Esophagus squamous epithelium (tissue), 5 donors: ENCODE measurements at regions not wholly inside any gene's neighbourhood (a gene's known extent, or its start where the extent isn't known, plus 50 kb on each side); places are given as distances from the start of the nearest gene placed in this dataset.

ENCODE experiments used
- DNase-seq: peaks from one replicate; lab custom pipeline; 2025; lab: John Stamatoyannopoulos, UW
- H3K27ac ChIP-seq, 4 donors: fragments of 200-600 bp; sonication (generic); one replicate each; pipeline ENCODE4 v1.5.1; 2016 to 2019; ENCODE audit warnings: mild to moderate bottlenecking in 1 of 4
- H3K27me3 ChIP-seq, 4 donors: fragments of 200-600 bp; sonication (generic); 1 replicate in 3 of 4; 2 replicates in 1 of 4; pipeline versions ENCODE4 v1.5.1 to v1.6.0; 2017 to 2021; ENCODE audit warnings: antibody characterized with exemption in 1 of 4
- H3K36me3 ChIP-seq, 3 donors: fragments of 200-600 bp; sonication (generic); one replicate each; pipeline ENCODE4 v1.5.1; 2016 to 2019
- H3K4me1 ChIP-seq, 3 donors: fragments of 200-600 bp; sonication (generic); one replicate each; pipeline ENCODE4 v1.5.1; 2017 to 2019
- H3K4me3 ChIP-seq, 4 donors: fragments of 200-600 bp; sonication (generic); 1 replicate in 3 of 4; 2 replicates in 1 of 4; pipeline ENCODE4 v1.5.1; 2016 to 2019; ENCODE audit warnings: mild to moderate bottlenecking in 2 of 4, moderate library complexity in 1 of 4
- H3K9me3 ChIP-seq, 3 donors: fragments of 200-600 bp; sonication (generic); one replicate each; pipeline ENCODE4 v1.5.1; 2016 to 2019
- POLR2A ChIP-seq, 4 donors: fragments of 450-650 bp; IDR thresholded peaks; one replicate each; pipeline ENCODE4 v1.6.1; 2017; ENCODE audit warnings: antibody characterized with exemption in 4 of 4, mild to moderate bottlenecking in 4 of 4, moderate library complexity in 3 of 4
- WGBS, 2 donors: methylation state at CpG; one replicate each; pipeline ENCODE4 v1.1.5; 2018; 5-methylcytosine and 5-hydroxymethylcytosine counted together
- intact Hi-C: fragments of 100-400 bp; cut with DNase I; formaldehyde crosslinking; loops from one replicate; pipeline ENCODE4 v1.15.0; 2022
- TF ChIP-seq, protein P1 (sequence below), 6 experiments: fragments of 450-650 bp in 4 of 6; fragments of 200-600 bp in 2 of 6; sonication (generic) in 2 of 6; IDR thresholded peaks; one replicate each; pipeline ENCODE4 v1.5.1; 2016 to 2019; ENCODE audit warnings: antibody characterized with exemption in 6 of 6, mild to moderate bottlenecking in 4 of 6, moderate library complexity in 4 of 6
- donor health status: DM: yes; HTN: yes; CAD: no.

DNA sequence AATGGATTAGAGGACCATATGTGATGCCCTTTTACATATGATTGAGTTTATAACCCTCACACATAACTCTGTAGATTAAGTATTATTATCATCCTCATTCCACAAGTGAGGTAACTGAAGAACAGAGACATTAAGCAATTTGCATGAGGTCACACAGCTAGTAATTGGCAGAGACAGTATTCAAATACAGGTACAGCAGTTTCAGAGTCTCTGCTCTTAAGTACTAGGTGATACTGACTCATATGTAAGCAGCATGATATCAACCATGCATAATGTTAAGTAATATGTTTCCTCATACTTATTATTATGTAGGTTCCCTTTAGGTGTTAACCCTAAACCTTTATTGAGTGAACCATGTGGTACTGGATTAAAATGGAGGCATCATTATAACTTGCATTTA is 1562.4 kb upstream of the RAG2 start:
- H3K27me3 ChIP-seq: no peaks in the 10 kb centered on the region
- DNase-seq: no peak
- TF ChIP-seq POLR2A (IDR thresholded peaks at IDR 0.05): no peak
- TF ChIP-seq, protein P1, sequence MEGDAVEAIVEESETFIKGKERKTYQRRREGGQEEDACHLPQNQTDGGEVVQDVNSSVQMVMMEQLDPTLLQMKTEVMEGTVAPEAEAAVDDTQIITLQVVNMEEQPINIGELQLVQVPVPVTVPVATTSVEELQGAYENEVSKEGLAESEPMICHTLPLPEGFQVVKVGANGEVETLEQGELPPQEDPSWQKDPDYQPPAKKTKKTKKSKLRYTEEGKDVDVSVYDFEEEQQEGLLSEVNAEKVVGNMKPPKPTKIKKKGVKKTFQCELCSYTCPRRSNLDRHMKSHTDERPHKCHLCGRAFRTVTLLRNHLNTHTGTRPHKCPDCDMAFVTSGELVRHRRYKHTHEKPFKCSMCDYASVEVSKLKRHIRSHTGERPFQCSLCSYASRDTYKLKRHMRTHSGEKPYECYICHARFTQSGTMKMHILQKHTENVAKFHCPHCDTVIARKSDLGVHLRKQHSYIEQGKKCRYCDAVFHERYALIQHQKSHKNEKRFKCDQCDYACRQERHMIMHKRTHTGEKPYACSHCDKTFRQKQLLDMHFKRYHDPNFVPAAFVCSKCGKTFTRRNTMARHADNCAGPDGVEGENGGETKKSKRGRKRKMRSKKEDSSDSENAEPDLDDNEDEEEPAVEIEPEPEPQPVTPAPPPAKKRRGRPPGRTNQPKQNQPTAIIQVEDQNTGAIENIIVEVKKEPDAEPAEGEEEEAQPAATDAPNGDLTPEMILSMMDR (IDR thresholded peaks at IDR 0.05): no peak
- intact Hi-C loops: no loop called here
- H3K9me3 ChIP-seq: no peaks in the 10 kb centered on the region
- no peak overlapping the region for H3K27ac ChIP-seq
- H3K4me3 ChIP-seq: no peak overlapping the region
- H3K4me1 ChIP-seq: no peaks in the 10 kb centered on the region
- H3K36me3 ChIP-seq: no peaks in the 10 kb centered on the region

DNA sequence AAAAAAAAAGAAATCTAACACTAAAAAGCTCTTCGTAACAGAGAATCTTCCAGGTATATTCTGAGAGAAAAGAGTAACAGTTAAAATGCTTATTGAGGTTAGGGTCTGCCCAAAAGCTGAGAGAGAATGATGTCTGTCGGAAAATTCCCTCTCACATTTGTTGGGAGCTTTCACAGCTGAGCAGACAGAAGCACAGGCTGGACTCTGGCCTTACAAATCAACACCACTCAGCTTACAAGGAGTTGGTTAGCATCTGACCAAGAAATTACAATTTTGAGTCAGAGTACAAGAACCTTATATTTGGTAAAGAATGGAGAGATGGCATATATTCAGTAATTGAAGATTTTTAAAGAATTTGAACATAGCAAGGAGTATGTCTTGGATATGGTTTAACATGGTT is 1561.0 kb upstream of the RAG2 start:
- H3K4me1 ChIP-seq: no peaks in the 10 kb centered on the region
- no peak for DNase-seq
- H3K36me3 ChIP-seq: no peaks in the 10 kb centered on the region
- H3K4me3 ChIP-seq: no peak overlapping the region
- H3K27ac ChIP-seq: no peak overlapping the region
- WGBS, 2 donors: 57 to 72% methylated on average over 2 of the region's 2 CpGs
- intact Hi-C loops: no loop called here
- no peaks in the 10 kb centered on the region for H3K27me3 ChIP-seq
- no peaks in the 10 kb centered on the region for H3K9me3 ChIP-seq
- TF ChIP-seq POLR2A (IDR thresholded peaks at IDR 0.05): no peak
- TF ChIP-seq, protein P1 (IDR thresholded peaks at IDR 0.05): no peak

DNA sequence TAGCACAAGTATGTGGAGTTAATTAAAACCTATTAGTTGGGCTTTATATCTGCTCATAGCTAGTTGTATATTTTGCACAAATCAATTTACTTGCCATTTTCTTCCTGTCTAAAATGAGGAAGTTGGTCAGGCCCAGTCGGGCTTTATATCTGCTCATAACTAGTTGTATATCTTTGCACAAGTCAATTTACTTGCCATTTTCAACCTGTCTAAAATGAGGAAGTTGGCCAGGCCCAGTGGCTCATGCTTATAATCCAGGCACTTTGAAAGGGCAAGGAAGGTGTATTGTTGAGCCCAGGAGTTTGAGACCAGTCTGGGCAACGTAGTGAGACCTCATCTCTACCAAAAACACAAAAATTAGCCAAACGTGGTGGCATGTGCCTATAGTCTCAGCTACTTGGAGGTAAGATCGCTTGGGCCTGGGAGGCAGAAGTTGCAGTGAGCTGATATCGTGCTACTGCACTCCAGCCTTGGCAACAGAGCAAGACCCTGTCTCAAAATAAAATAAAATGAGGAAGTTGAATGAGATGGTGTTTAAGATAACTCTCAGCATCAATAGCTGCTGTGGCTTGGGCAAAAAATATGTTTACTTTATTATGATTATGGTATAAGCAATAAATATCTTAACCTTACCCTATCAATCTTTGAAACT is 1558.6 kb upstream of the RAG2 start:
- intact Hi-C loops: no loop called here

DNA sequence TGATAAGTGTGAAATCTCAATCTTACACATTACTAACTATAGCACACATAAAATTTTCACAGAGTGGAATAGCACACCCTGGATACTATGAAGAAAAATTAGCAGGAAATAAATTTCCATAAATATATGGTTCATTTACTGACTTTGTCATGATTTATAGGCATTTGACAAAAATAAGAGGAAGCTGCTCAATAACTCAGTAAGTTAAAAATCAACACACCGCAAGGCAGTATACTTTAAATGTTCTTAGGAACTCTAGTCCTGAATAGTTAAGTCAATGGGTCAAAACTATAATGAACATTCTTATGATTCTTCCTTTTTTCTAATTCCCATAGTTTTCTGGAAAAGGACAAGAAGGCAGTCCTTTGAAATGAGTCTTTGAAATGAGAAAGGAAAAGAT is 1557.8 kb upstream of the RAG2 start:
- intact Hi-C loops: no loop called here
- Histone ChIP-seq H3K9me3 (no peaks in the 10 kb centered on the region), H3K4me1 (no peaks in the 10 kb centered on the region), H3K27ac (no peak overlapping the region), H3K4me3 (no peak overlapping the region), H3K36me3 (no peaks in the 10 kb centered on the region), H3K27me3 (no peaks in the 10 kb centered on the region)
- no peak for DNase-seq
- 73 to 83% methylated on average over 1 of the region's 1 CpG for WGBS, 2 donors
- TF ChIP-seq, protein P1 (IDR thresholded peaks at IDR 0.05): no peak
- TF ChIP-seq POLR2A (IDR thresholded peaks at IDR 0.05): no peak

More for the DNA sequence above, 1558.6 kb upstream of the RAG2 start:
- 40 to 53% methylated on average over 5 of the region's 5 CpGs for WGBS, 2 donors
- TF ChIP-seq, protein P1 (IDR thresholded peaks at IDR 0.05): no peak
- TF ChIP-seq POLR2A (IDR thresholded peaks at IDR 0.05): no peak
- H3K27me3 ChIP-seq: no peaks in the 10 kb centered on the region
- no peaks in the 10 kb centered on the region for H3K4me1 ChIP-seq
- no peak for DNase-seq
- H3K4me3 ChIP-seq: no peak overlapping the region
- H3K9me3 ChIP-seq: no peaks in the 10 kb centered on the region
- H3K36me3 ChIP-seq: no peaks in the 10 kb centered on the region
- H3K27ac ChIP-seq: no peak overlapping the region

DNA sequence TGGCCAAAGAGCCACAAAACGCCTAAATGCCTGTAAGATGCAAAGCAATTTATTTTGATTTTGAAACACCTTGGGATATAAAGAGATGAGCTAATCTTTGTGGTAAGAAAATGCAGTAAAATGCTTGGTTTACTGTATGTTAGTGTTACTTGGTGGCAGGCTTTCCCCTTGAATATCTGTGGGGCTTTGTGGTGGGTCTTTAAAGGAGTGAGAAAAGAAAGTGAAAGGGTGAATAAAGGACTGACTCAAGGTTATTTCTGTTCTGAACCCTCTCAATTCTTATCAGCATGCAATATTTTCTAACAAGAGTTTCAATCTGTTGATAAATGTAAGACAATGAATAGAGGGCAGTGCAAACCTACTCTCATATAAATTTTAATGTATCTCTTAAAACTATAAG is 1555.9 kb upstream of the RAG2 start:
- no peak overlapping the region for H3K4me3 ChIP-seq
- WGBS, 2 donors: 54 to 55% methylated on average over 1 of the region's 1 CpG
- no peak overlapping the region for H3K27ac ChIP-seq
- DNase-seq: no peak
- peaks cover 0 to 3% (median 0%) of the 10 kb centered on the region in 3 donors for H3K9me3 ChIP-seq
- H3K4me1 ChIP-seq: no peaks in the 10 kb centered on the region
- no peaks in the 10 kb centered on the region for H3K36me3 ChIP-seq
- TF ChIP-seq, protein P1 (IDR thresholded peaks at IDR 0.05): no peak
- TF ChIP-seq POLR2A (IDR thresholded peaks at IDR 0.05): no peak
- intact Hi-C loops: no loop called here
- no peaks in the 10 kb centered on the region for H3K27me3 ChIP-seq
